Ishikawa (cell line): ENCODE measurements at regions not wholly inside any gene's neighbourhood (a gene's known extent, or its start where the extent isn't known, plus 50 kb on each side); places are given as distances from the start of the nearest gene placed in this dataset.

ENCODE experiments used
- CEBPB ChIP-seq: IDR thresholded peaks from 2 replicates; pipeline ENCODE4 v1.6.1; 2012
- MAX ChIP-seq: IDR thresholded peaks from 2 replicates; pipeline ENCODE4 v1.6.1; 2012
- RAD21 ChIP-seq: IDR thresholded peaks from 2 replicates; pipeline ENCODE4 v1.6.1; 2012; ENCODE audit warnings: low read depth
- TAF1 ChIP-seq: IDR thresholded peaks from 2 replicates; pipeline ENCODE4 v1.6.1; 2012; ENCODE audit warnings: low read depth, mild to moderate bottlenecking
- YY1 ChIP-seq: IDR thresholded peaks from 2 replicates; pipeline ENCODE4 v1.6.1; 2012; ENCODE audit warnings: low read depth
- TF ChIP-seq, protein P1 (sequence below): IDR thresholded peaks from 2 replicates; pipeline ENCODE4 v1.6.1; 2012; ENCODE audit warnings: low read depth, mild to moderate bottlenecking

GRCh38 chr7:108972004-108972403 is 402.3 kb downstream of the DNAJB9 start:
- TF ChIP-seq, protein P1, sequence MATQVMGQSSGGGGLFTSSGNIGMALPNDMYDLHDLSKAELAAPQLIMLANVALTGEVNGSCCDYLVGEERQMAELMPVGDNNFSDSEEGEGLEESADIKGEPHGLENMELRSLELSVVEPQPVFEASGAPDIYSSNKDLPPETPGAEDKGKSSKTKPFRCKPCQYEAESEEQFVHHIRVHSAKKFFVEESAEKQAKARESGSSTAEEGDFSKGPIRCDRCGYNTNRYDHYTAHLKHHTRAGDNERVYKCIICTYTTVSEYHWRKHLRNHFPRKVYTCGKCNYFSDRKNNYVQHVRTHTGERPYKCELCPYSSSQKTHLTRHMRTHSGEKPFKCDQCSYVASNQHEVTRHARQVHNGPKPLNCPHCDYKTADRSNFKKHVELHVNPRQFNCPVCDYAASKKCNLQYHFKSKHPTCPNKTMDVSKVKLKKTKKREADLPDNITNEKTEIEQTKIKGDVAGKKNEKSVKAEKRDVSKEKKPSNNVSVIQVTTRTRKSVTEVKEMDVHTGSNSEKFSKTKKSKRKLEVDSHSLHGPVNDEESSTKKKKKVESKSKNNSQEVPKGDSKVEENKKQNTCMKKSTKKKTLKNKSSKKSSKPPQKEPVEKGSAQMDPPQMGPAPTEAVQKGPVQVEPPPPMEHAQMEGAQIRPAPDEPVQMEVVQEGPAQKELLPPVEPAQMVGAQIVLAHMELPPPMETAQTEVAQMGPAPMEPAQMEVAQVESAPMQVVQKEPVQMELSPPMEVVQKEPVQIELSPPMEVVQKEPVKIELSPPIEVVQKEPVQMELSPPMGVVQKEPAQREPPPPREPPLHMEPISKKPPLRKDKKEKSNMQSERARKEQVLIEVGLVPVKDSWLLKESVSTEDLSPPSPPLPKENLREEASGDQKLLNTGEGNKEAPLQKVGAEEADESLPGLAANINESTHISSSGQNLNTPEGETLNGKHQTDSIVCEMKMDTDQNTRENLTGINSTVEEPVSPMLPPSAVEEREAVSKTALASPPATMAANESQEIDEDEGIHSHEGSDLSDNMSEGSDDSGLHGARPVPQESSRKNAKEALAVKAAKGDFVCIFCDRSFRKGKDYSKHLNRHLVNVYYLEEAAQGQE: no peak
- TF ChIP-seq MAX: no peak
- TF ChIP-seq CEBPB: no peak
- TF ChIP-seq RAD21: no peak
- TF ChIP-seq YY1: no peak
- no peak for TF ChIP-seq TAF1
